ENCODE measurements at regions not wholly inside any gene's neighbourhood (a gene's known extent, or its start where the extent isn't known, plus 50 kb on each side); places are given as distances from the start of the nearest gene placed in this dataset.

DNA sequence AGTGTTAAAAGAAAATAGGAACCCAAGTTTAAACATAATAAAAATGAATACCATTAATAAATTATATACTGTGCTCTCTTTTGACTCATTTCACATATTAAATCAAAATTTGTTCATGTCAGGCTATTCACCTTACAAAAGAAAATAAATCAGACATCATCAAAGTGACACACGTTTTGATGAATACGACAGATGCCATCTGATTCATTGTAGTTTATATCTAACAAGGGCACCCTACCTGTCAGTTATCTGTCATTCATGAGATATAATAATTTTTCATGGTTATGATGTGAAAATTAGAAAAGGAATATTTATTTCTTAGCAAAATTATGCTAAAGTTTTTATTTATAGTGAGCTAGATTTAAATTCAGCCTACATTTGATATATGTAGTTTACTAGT is 188.1 kb upstream of the PCDH17 start:
- TF ChIP-seq KAT7 (CRISPR knock-in tag; IDR thresholded peaks at IDR 0.05; ENCODE audit: borderline replicate concordance) (no peak), E2F1 (CRISPR knock-in tag; IDR thresholded peaks at IDR 0.05) (no peak), SP1 (CRISPR knock-in tag; conservative IDR thresholded peaks at IDR 0.05) (no peak), ZNF532 (CRISPR knock-in tag; IDR thresholded peaks at IDR 0.05; ENCODE audit: borderline replicate concordance) (no peak), GABPB1 (CRISPR knock-in tag; IDR thresholded peaks at IDR 0.05) (no peak), CTCF (IDR thresholded peaks at IDR 0.05) (no peak), ZNF396 (CRISPR knock-in tag; IDR thresholded peaks at IDR 0.05; ENCODE audit: borderline replicate concordance) (no peak), NR1H2 (CRISPR knock-in tag; IDR thresholded peaks at IDR 0.05) (no peak), FOXP1 (CRISPR knock-in tag; IDR thresholded peaks at IDR 0.05; ENCODE audit: borderline replicate concordance) (no peak), ELF4 (CRISPR knock-in tag; IDR thresholded peaks at IDR 0.05; ENCODE audit: low read depth) (no peak), SMAD4 (CRISPR knock-in tag; IDR thresholded peaks at IDR 0.05) (no peak), NFYB (CRISPR knock-in tag; conservative IDR thresholded peaks at IDR 0.05; ENCODE audit: low read depth) (no peak)
- TF ChIP-seq, protein P1, sequence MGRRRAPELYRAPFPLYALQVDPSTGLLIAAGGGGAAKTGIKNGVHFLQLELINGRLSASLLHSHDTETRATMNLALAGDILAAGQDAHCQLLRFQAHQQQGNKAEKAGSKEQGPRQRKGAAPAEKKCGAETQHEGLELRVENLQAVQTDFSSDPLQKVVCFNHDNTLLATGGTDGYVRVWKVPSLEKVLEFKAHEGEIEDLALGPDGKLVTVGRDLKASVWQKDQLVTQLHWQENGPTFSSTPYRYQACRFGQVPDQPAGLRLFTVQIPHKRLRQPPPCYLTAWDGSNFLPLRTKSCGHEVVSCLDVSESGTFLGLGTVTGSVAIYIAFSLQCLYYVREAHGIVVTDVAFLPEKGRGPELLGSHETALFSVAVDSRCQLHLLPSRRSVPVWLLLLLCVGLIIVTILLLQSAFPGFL (CRISPR knock-in tag; IDR thresholded peaks at IDR 0.05; ENCODE audit: borderline replicate concordance), result no peak
